Right cardiac atrium (tissue), 5 donors: ENCODE measurements at regions not wholly inside any gene's neighbourhood (a gene's known extent, or its start where the extent isn't known, plus 50 kb on each side); places are given as distances from the start of the nearest gene placed in this dataset.

Experiments
- ATAC-seq, 2 donors: fragments of 200-7000 bp; cut with Tn5 transposase; one replicate each; pipeline versions ENCODE4 v1.8.0 to v1.9.1; 2020; ENCODE audit warnings: moderate library complexity in 2 of 2, mild to moderate bottlenecking in 1 of 2
- DNase-seq, 3 donors: peaks; one replicate each; pipeline ENCODE4 v3.0.0-alpha.2; 2020
- H3K27ac ChIP-seq: one replicate; pipeline ENCODE4 v1.5.1; 2013; ENCODE audit warnings: mild to moderate bottlenecking, low read length, control low read depth, moderate library complexity
- H3K27me3 ChIP-seq: one replicate; pipeline ENCODE4 v1.6.1; 2013; ENCODE audit not compliant: control insufficient read depth, insufficient read depth
- H3K4me1 ChIP-seq: one replicate; pipeline ENCODE4 v1.6.1; 2013; ENCODE audit warnings: low read length; ENCODE audit not compliant: control insufficient read depth, insufficient read depth
- H3K4me3 ChIP-seq: one replicate; pipeline ENCODE4 v1.5.1; 2013; ENCODE audit warnings: low read length, control low read depth
- H3K9me3 ChIP-seq: one replicate; pipeline ENCODE4 v1.6.1; 2013; ENCODE audit warnings: low read length; ENCODE audit not compliant: control insufficient read depth
- WGBS: extraction: QIAGEN DNeasy Blood & Tissue Kit; methylation state at CpG from one replicate; pipeline ENCODE4 v1.1.7; 2013; 5-methylcytosine and 5-hydroxymethylcytosine counted together
- intact Hi-C, 4 donors: fragments of 100-400 bp; cut with DNase I; formaldehyde crosslinking; loops; one replicate each; pipeline versions ENCODE4 v1.11.0 to v1.14.0; 2022 to 2023
- donor health status: healthy with polysubstance abuse.
- donor health status: DM: no; HTN: yes; CAD: no.
- donor health status: DM: no; HTN: no; CAD: no.
- donor health status: DM: no; HTN: yes; CAD: no; lungs with severe emphysema.
- donor health status: DM: yes; HTN: yes; CAD: no.

DNA sequence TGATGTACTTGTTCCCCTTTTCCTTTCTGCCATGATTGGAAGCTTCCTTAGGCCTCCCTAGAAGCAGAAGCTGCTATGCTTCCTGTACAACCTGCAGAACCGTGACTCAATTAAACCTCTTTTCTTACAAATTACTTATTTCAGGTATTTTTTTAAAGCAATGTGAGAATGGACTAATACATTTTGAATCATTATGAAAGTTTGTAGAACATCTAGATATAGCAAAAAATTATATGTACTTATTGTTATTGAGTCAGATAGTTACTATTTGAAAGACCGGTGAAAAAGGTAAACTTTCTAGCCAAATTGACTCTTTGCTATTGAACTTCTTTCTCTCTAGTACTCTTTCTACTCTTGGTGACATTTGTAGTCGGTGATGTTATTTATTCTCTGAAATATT, 777.3 kb upstream of the GALNTL6 start:
- no peaks in the 10 kb centered on the region for H3K9me3 ChIP-seq
- 82% methylated on average over 3 of the region's 3 CpGs for WGBS
- H3K27ac ChIP-seq: no peak overlapping the region
- intact Hi-C loops: no loop called here
- no peaks in the 10 kb centered on the region for H3K4me1 ChIP-seq
- no peak overlapping the region for H3K4me3 ChIP-seq
- no peak for ATAC-seq
- no peaks in the 10 kb centered on the region for H3K27me3 ChIP-seq
- no peak for DNase-seq

DNA sequence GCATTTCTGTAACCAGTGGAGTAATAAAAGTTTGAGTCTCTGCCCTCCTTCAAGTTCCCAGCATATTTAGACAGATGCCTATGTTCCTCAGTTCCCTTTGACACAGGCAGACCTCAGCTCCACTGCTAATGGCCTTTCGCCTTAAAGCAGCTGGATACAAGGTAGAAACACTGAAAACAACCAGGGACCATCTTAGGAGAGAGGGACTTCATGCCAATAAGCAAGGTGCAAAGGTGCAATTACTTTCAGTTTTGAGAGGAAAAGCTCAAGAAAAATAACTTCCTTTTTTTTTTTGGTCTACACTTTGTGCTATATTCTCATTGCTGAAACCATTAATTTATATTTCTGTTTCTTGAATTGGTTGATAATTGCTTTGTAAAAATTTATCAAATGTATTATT, 781.9 kb upstream of the GALNTL6 start:
- ATAC-seq (no peak), DNase-seq (no peak)
- Histone ChIP-seq H3K27me3 (no peaks in the 10 kb centered on the region), H3K4me3 (no peak overlapping the region), H3K9me3 (no peaks in the 10 kb centered on the region), H3K27ac (no peak overlapping the region), H3K4me1 (no peaks in the 10 kb centered on the region)
- intact Hi-C loops: no loop called here
- WGBS: 75% methylated on average over 1 of the region's 1 CpG

DNA sequence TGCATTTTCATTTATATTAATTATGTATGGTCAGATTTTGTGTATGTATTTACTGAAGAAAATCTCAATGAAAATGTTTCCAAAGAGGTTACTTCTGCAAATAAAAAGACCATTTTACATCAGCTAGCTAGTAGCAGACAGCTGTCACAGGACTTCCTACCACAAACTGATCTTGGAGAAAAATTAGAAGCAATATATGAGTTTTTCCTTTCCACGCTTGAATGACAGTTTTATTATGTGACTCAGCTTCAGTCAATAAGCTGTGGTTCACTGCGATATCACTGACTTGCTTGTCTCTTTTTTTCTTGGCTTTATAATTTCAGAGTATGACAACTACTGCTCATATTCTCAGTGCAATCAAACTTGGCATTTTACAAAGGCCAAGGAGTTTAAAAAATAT, 787.4 kb upstream of the GALNTL6 start:
- Histone ChIP-seq H3K27ac (no peak overlapping the region), H3K9me3 (no peaks in the 10 kb centered on the region), H3K4me3 (no peak overlapping the region), H3K27me3 (no peaks in the 10 kb centered on the region), H3K4me1 (no peaks in the 10 kb centered on the region)
- DNase-seq (no peak), ATAC-seq (no peak)
- 69% methylated on average over 2 of the region's 2 CpGs for WGBS
- intact Hi-C loops: no loop called here

DNA sequence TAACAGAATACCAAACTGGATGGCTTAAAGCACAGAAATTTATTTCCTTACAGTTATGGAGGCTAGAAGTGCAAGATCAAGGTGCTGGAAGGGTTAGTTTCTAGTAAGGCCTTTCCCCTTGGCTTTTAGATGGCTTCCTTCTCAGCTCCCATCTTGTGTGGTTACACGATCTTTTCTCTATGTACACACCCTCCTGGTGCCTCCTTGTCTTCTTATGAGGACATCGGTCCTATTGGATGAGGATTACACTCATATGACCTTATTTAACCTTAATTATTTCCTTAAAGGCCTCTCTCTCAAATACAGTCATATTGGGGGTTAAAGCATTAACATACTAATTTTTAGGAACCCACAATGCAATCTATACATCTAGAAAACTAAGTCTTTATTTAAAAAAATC, 787.9 kb upstream of the GALNTL6 start:
- 59% methylated on average over 2 of the region's 2 CpGs for WGBS
- no peak for ATAC-seq

DNA sequence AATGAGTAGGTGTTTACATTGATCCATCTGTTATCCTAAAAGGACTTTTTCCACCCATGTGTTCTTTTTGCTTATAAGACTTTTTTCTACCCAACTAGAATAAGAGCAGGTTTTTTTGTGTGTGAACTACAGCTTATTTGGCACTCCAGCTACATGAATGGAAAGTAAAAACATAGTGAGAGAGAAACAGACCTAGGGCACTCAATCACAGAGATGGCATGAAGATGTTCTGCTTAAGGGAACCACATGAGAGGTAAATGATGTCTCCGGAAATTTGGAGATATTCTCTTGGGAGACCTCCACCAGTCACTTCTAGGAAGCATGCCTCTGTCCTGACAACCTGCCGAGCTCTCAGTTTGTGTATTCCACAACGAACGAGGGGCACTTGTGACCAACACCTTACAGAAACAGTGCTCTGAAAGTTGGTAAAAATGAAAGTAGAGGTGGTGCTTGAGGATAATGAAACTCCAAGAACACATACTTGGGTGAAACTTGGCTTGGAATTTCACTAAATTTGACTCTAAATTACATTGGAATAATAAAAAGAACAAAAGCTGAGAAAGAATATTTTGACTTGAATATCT, 788.4 kb upstream of the GALNTL6 start:
- DNase-seq (no peak), ATAC-seq (no peak)
- Histone ChIP-seq H3K27ac (no peak overlapping the region), H3K27me3 (no peaks in the 10 kb centered on the region), H3K4me3 (no peak overlapping the region), H3K4me1 (no peaks in the 10 kb centered on the region), H3K9me3 (no peaks in the 10 kb centered on the region)
- intact Hi-C loops: no loop called here
- WGBS: 70% methylated on average over 4 of the region's 4 CpGs

More for the DNA sequence above, 787.9 kb upstream of the GALNTL6 start:
- no peak overlapping the region for H3K4me3 ChIP-seq
- H3K27me3 ChIP-seq: no peaks in the 10 kb centered on the region
- no peaks in the 10 kb centered on the region for H3K9me3 ChIP-seq
- no peak overlapping the region for H3K27ac ChIP-seq
- H3K4me1 ChIP-seq: no peaks in the 10 kb centered on the region
- intact Hi-C loops: no loop called here
- DNase-seq: no peak

DNA sequence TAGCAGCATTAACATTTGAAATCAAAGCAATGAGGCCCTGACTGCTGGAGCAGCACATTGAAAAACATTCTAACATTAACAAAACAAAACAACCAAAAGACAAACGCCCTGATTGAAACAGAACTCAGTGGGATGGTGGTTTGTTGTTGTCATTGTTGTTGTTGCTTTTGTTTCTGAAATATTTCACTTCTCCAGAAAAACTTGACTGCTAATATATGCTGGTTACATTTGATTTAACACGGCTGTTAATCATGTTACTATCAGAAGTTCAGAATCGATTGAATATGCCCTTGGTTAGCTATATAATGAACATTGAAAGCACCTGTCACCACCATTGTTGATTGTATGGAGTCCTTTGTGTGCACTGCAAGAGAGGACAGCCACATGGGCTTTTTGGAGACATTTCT, 790.4 kb upstream of the GALNTL6 start:
- no peaks in the 10 kb centered on the region for H3K4me1 ChIP-seq
- intact Hi-C loops: no loop called here
- ATAC-seq: no peak

DNA sequence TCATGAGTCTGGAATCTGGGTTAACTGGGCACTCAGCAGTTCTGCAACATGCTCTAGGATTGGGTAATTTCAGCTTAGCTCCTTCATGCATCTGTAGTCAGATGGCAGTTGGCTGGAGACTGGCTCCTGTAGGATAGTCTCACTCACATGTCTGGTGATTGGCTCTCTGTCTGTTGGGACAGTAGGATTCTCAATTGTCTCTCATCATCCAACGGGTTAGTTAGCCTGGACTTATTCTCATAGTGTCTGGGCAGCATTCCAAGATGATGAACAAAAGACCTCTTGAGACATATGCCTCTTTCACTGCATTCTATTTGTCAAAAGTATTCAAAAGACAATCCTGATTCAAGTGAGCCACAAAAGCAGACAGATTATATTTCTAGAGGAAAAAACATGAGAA, 795.6 kb upstream of the GALNTL6 start:
- WGBS: 16% methylated on average over 1 of the region's 1 CpG
- no peaks in the 10 kb centered on the region for H3K9me3 ChIP-seq
- intact Hi-C loops: no loop called here
- no peaks in the 10 kb centered on the region for H3K4me1 ChIP-seq
- no peak for ATAC-seq
- H3K27ac ChIP-seq: no peak overlapping the region
- no peak overlapping the region for H3K4me3 ChIP-seq
- no peak for DNase-seq
- no peaks in the 10 kb centered on the region for H3K27me3 ChIP-seq

More for the DNA sequence above, 790.4 kb upstream of the GALNTL6 start:
- no peaks in the 10 kb centered on the region for H3K27me3 ChIP-seq
- H3K9me3 ChIP-seq: no peaks in the 10 kb centered on the region
- 49% methylated on average over 3 of the region's 3 CpGs for WGBS
- no peak overlapping the region for H3K27ac ChIP-seq
- DNase-seq: no peak
- H3K4me3 ChIP-seq: no peak overlapping the region

DNA sequence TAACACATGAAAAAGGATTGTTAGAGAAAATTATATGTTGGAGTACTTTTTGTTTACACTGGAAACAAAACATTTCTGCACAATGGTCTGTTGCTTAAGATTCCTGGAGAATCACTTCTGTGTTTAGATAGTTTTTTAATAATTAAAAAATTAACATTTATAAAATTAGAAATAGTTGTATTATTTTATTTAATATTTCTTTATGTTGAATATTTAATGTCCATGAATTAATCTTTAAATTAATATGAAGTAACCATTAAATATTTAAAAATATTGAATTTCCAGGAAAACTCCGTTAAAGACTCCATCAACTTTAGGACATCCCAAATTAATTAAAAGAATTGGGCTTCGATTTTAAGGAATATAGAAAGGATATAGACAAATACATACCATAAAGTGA, 797.1 kb upstream of the GALNTL6 start:
- Histone ChIP-seq H3K4me1 (no peaks in the 10 kb centered on the region), H3K9me3 (no peaks in the 10 kb centered on the region), H3K27ac (no peak overlapping the region), H3K27me3 (no peaks in the 10 kb centered on the region), H3K4me3 (no peak overlapping the region)
- intact Hi-C loops: no loop called here
- WGBS: 64% methylated on average over 2 of the region's 2 CpGs
- no peak for ATAC-seq
- no peak for DNase-seq

DNA sequence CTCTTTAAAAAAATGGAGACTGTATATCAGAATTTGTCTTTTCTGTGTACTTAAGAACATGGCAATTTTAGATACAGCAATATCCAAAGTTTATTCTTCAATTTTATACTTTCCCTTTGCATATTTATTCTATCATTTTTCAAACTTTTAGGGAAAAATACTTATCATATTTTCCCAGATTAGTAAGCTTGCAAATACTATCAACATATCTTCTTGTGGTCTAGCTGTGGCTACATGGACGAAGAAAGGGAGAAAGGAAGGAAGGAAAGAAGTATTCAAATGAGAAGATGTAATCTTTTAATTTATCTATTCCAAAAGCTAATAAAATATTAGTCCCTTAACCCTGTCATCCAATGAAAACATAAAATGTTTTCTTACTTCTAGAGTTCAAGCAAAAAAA, 797.8 kb upstream of the GALNTL6 start:
- WGBS: 17% methylated on average over 1 of the region's 1 CpG
- DNase-seq (no peak), ATAC-seq (no peak)
- intact Hi-C loops: no loop called here
- Histone ChIP-seq H3K27ac (no peak overlapping the region), H3K9me3 (no peaks in the 10 kb centered on the region), H3K27me3 (no peaks in the 10 kb centered on the region), H3K4me1 (no peaks in the 10 kb centered on the region), H3K4me3 (no peak overlapping the region)

DNA sequence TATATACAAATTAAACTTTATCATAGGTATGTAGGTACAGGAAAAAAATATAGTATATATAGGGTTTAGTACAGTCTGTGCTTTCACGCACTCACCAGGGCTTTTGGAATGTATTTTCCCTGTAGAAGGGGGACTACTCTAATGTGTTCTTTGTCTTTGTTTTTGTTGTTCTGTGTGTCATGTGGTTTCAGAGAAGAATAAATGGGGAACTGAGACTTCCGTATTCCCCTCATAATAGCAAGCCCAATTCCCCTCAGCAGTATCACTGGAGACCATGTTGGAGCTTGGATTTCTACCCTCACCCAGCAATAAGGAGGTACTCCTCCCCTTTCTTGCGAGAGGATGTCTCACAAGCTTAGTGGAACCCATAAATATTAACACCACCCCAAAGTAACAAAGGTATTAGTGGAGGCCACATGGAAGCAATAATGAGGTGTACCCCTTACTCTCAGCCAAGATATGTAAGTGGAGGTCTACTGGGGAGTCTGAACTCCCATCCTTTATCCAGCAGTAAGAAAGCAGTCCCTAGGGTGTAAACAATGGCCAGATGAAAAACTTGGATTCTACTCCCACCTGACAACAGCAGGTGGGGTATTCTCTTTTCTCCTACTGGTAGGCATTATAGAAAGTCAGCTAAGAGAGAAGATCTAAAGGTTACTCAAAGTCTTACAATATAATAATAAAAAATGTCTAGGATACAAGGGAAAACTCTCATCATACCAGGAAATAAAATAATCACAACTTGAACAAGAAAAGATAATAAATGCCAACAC, 805.4 kb upstream of the GALNTL6 start:
- intact Hi-C loops: no loop called here
- Histone ChIP-seq H3K4me3 (no peak overlapping the region), H3K9me3 (no peaks in the 10 kb centered on the region), H3K27me3 (no peaks in the 10 kb centered on the region), H3K4me1 (no peaks in the 10 kb centered on the region), H3K27ac (no peak overlapping the region)
- DNase-seq (no peak), ATAC-seq (no peak)
- WGBS: 87% methylated on average over 3 of the region's 3 CpGs

DNA sequence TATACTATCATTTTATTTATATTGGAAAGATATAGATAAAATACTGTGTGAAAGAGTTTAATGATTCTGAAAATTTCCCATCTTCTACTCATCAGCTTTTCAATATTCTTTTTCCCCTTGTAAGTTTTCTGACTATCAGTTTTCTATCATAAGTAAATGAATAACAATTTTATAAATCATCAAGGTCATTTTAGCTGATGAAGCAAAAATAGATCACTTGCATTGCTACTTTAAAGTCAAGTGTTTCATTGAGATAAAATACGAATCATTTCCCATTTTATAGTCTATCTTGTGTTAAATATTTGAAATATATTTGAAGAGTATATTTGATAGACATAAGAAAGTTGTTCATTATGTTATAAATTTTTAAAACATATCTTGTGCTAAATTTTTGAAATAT, 811.0 kb upstream of the GALNTL6 start:
- no peaks in the 10 kb centered on the region for H3K27me3 ChIP-seq
- no peak overlapping the region for H3K27ac ChIP-seq
- ATAC-seq (no peak), DNase-seq (no peak)
- no peaks in the 10 kb centered on the region for H3K4me1 ChIP-seq
- no peak overlapping the region for H3K4me3 ChIP-seq
- intact Hi-C loops: no loop called here
- H3K9me3 ChIP-seq: no peaks in the 10 kb centered on the region
- 48% methylated on average over 1 of the region's 1 CpG for WGBS
